SH-SY5Y (cell line): ENCODE measurements at regions not wholly inside any gene's neighbourhood (a gene's known extent, or its start where the extent isn't known, plus 50 kb on each side); places are given as distances from the start of the nearest gene placed in this dataset.

Experiments used
- GATA2 ChIP-seq: IDR thresholded peaks from 2 replicates; pipeline ENCODE4 v1.6.1; 2011; ENCODE audit warnings: mild to moderate bottlenecking, low read depth, low read length
- GATA3 ChIP-seq: IDR thresholded peaks from 2 replicates; pipeline ENCODE4 v1.6.1; 2011; ENCODE audit warnings: low read depth, mild to moderate bottlenecking, low read length, moderate library complexity

GRCh38 chr1:116832308-116832931, 77.3 kb upstream of the PTGFRN start:
- TF ChIP-seq GATA2 (no peak), GATA3 (no peak)
